ENCODE measurements at regions not wholly inside any gene's neighbourhood (a gene's known extent, or its start where the extent isn't known, plus 50 kb on each side); places are given as distances from the start of the nearest gene placed in this dataset.

DNA sequence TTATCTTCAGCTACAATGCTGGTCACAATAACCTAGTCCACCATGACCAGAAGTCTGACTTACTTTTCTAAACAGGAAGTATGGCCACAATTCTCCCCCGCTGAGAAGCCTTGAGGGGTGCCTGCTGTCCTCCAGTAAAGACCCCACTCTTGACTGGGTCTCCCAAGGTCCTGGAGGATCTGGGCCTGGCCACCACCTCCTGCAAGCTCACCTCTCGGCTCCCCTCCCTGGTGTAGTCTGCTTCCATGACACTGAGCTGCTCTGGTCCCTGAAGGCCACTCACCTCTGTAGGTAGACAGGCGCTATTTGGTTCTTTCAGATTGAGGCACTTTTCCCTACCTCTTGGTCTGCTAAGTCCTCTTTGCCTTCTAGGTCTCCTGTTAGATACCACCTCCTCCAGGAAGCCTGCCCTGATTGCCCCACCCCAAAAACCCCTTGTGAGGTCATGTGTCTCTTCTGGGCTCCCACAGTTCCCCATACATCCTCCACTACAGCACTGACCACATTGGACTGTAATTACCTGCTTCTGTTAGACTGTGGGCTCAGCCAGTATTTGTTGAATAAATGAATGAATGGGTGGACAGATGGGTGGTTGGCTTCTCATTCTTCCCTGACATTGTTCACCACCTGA is 62.6 kb upstream of the IER5L start:
- TF ChIP-seq, protein P1, sequence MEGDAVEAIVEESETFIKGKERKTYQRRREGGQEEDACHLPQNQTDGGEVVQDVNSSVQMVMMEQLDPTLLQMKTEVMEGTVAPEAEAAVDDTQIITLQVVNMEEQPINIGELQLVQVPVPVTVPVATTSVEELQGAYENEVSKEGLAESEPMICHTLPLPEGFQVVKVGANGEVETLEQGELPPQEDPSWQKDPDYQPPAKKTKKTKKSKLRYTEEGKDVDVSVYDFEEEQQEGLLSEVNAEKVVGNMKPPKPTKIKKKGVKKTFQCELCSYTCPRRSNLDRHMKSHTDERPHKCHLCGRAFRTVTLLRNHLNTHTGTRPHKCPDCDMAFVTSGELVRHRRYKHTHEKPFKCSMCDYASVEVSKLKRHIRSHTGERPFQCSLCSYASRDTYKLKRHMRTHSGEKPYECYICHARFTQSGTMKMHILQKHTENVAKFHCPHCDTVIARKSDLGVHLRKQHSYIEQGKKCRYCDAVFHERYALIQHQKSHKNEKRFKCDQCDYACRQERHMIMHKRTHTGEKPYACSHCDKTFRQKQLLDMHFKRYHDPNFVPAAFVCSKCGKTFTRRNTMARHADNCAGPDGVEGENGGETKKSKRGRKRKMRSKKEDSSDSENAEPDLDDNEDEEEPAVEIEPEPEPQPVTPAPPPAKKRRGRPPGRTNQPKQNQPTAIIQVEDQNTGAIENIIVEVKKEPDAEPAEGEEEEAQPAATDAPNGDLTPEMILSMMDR (IDR thresholded peaks at IDR 0.05), result no peak
- TF ChIP-seq POLR2AphosphoS5 (IDR thresholded peaks at IDR 0.05) (no peak), POLR2A (IDR thresholded peaks at IDR 0.05) (no peak)
